ENCODE measurements at regions not wholly inside any gene's neighbourhood (a gene's known extent, or its start where the extent isn't known, plus 50 kb on each side); places are given as distances from the start of the nearest gene placed in this dataset.

DNA sequence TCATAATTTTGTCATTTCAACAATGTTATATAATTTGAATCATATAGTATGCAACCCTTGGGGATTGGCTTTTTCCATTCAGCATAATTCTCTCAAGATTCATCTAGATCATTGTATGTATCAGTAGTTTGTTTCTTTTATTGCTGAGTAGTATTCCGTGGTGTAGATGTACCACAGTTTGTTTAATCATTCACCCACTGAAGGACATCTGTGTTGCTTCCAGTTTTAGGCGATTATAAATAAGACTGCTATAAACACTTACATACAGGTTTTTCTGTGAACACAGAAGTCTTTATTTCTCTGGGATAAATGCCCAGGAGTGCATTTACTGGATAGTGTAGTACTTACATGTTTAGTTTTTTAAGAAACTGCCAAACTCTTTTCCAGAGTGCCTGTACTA is 374.1 kb downstream of the DEPDC1B start:
- DNase-seq (ENCODE audit: low spot score): no peak
- TF ChIP-seq CTCF (IDR thresholded peaks at IDR 0.05; ENCODE audit: extremely low read depth, missing control alignments): no peak

DNA sequence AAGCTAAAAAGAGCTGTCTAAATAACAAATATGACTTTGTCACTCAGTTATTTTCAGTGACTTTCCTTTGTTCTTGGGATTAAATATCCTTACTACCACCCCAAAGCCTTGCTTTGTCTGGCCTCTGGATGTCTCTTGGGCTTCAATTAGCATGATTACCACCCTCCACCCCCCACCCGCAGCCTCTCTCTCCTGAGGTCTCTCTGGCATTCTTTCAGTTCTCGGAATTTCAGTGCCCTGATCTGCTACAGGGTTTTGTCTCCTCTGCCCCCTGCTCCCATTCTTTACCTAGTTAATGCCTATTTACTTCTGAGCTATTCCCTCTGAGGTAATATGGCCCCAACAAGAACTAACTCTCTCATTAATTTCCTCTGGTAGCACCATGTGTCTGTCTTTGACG is 376.4 kb downstream of the DEPDC1B start:
- no peak for TF ChIP-seq CTCF (IDR thresholded peaks at IDR 0.05; ENCODE audit: extremely low read depth, missing control alignments)
- DNase-seq (ENCODE audit: low spot score): no peak

DNA sequence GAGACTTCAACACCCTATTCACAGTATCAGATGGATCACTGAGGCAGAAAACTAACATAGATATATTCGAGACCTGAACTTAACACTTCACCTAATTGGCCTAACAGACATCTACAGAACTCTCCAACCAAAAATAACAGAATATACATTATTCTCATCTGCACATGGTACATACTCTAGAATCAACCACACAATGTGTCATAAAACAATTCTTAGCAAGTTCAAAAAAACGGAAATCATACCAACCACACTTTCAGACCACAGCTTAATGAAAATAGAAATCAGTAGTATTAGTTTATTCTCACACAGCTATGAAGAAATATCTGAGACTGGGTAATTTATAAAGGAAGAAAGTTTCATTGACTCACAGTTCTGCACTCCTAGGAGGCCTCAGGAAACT is 387.9 kb downstream of the DEPDC1B start:
- TF ChIP-seq CTCF (IDR thresholded peaks at IDR 0.05; ENCODE audit: extremely low read depth, missing control alignments): no peak
- DNase-seq (ENCODE audit: low spot score): no peak

- no peak for TF ChIP-seq CTCF (IDR thresholded peaks at IDR 0.05; ENCODE audit: extremely low read depth, missing control alignments)
These were observed 400.0 kb downstream of the DEPDC1B start for GRCh38 chr5:60299944-60300343.

DNA sequence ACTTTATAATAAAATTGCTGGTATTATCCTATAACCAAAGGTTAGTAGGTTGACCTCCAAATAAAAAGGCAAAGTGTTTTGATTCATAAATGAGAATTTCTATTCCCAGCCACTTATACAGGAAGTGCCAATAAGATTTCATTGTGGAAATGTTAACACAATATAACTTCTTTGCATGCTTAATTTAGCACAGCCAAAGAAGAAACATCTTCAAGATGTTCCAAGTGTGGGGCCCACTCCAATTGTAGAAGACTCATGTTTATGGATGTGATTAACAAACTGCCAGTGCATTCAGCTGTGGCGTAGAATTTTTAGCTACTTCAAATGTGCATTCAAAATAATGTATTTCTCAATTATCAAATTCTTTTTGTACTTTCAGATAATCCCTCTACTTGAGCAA is 402.3 kb downstream of the DEPDC1B start:
- no peak for TF ChIP-seq CTCF (IDR thresholded peaks at IDR 0.05; ENCODE audit: extremely low read depth, missing control alignments)

More at GRCh38 chr5:60299944-60300343, 400.0 kb downstream of the DEPDC1B start:
- DNase-seq (ENCODE audit: low spot score): no peak

GRCh38 chr5:60295423-60295822 is 401.9 kb upstream of the PDE4D start:
- peak; percentile 9 for DNase-seq (ENCODE audit: low spot score)
- peak; percentile 41 for TF ChIP-seq CTCF (IDR thresholded peaks at IDR 0.05; ENCODE audit: extremely low read depth, missing control alignments)

More for the DNA sequence above, 402.3 kb downstream of the DEPDC1B start:
- no peak for DNase-seq (ENCODE audit: low spot score)

GRCh38 chr5:60293518-60293917 is 400.0 kb upstream of the PDE4D start:
- no peak for DNase-seq (ENCODE audit: low spot score)
- TF ChIP-seq CTCF (IDR thresholded peaks at IDR 0.05; ENCODE audit: extremely low read depth, missing control alignments): no peak

Measured in GM20000 (cell line).